Mucosa of stomach (tissue), 1 donor: ENCODE measurements at regions not wholly inside any gene's neighbourhood (a gene's known extent, or its start where the extent isn't known, plus 50 kb on each side); places are given as distances from the start of the nearest gene placed in this dataset.
"Not testable (repeated sequence)": the region's sequence is repeated elsewhere in the genome, so short reads cannot be mapped to it uniquely, and the experiment has no call there.

Experiments used
- H3K27me3 ChIP-seq: one replicate; pipeline ENCODE4 v1.7.0; 2013; ENCODE audit warnings: mild to moderate bottlenecking, low read length; ENCODE audit not compliant: control insufficient read depth, insufficient read depth
- H3K36me3 ChIP-seq: one replicate; pipeline ENCODE4 v1.7.0; 2013; ENCODE audit warnings: low read length; ENCODE audit not compliant: control insufficient read depth, insufficient read depth
- H3K4me1 ChIP-seq: one replicate; pipeline ENCODE4 v1.7.0; 2013; ENCODE audit warnings: mild to moderate bottlenecking, low read length; ENCODE audit not compliant: control insufficient read depth, insufficient read depth
- H3K4me3 ChIP-seq: one replicate; pipeline ENCODE4 v1.7.0; 2013; ENCODE audit warnings: low read length
- H3K9ac ChIP-seq: one replicate; pipeline ENCODE4 v1.7.0; 2013; ENCODE audit warnings: mild to moderate bottlenecking, low read length, moderate library complexity
- H3K9me3 ChIP-seq: one replicate; pipeline ENCODE4 v1.7.0; 2013; ENCODE audit warnings: mild to moderate bottlenecking, low read length, moderate library complexity; ENCODE audit not compliant: control insufficient read depth
- donor health status: Pancreatic carcinoma.

- H3K9me3 ChIP-seq, H3K36me3 ChIP-seq, H3K9ac ChIP-seq, H3K4me1 ChIP-seq, H3K27me3 ChIP-seq, H3K4me3 ChIP-seq: not testable (repeated sequence)
Observed at GRCh38 chr2:120649381-120649780, 86.3 kb upstream of the GLI2 start.

DNA sequence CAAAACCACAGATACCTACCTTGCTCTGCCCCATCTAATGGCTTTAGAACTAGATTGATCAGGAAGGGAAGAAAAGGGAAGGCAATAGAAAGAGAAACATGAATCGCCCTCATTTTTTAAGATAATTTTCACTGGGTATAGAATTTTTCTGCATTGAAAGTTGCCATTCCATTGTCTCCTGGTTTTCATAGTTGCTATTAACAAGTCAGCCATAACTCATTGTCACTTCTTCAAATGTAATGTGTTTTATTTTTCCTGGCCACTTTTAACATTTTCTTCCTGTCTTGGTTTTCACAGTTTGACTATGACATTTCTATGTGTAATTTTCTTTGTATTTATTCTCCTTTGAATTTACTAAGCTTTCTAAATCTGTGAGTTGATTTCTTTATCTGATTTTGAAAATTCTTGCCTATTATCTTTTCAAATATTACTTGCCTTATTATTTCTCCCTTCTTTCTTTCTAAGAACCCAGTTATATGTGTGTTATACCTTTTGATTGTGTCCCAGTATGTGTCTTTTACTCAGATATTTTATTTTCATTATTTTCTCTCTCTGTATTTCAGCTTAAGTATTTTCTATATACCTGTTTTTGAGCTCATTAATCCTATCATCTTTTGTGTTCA, 85.5 kb upstream of the GLI2 start:
- no peak overlapping the region for H3K9ac ChIP-seq
- H3K36me3 ChIP-seq: no peaks in the 10 kb centered on the region
- H3K4me1 ChIP-seq: no peaks in the 10 kb centered on the region
- H3K9me3 ChIP-seq: peaks cover 3% of the 10 kb centered on the region
- peaks cover 7% of the 10 kb centered on the region for H3K27me3 ChIP-seq
- no peak overlapping the region for H3K4me3 ChIP-seq

DNA sequence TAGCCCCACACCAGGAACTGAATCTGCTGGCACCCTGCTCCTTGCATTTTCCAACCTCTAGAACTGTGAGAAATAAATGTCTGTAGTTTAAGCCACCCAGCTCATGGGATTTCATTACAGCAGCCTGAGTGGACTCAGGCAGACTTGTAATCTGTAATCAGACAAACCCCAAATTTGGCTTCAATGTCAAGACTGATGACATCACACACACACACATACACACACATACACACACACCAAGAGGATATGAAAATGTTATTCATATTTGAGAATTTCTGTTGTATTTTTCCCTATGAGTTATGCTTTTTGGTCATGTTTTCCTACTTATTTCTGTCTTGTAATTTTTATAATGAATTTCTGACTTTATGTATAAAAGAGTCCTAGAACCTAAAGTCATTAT, 83.8 kb upstream of the GLI2 start:
- peaks cover 8% of the 10 kb centered on the region for H3K27me3 ChIP-seq
- H3K36me3 ChIP-seq: no peaks in the 10 kb centered on the region

DNA sequence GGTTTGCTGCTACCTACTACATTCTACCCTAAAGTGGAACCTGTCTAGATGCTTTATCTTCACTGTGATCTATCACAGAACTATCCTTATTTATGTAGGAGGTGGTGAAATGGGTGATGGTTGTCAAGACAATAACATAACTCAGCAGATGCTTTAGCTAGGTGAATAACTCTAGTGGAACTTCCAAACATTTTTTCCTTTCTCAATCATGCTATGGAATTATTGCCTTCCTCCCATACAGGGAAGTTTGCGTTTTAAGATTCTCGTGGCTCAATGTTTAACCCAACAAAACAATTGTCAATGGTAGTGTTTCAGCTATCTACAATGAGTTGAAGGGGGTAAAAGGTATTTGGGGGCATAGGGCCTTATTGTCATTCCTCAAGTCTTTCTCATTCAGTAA, 82.6 kb upstream of the GLI2 start:
- Histone ChIP-seq H3K36me3 (no peaks in the 10 kb centered on the region), H3K4me1 (no peaks in the 10 kb centered on the region), H3K9ac (no peak overlapping the region), H3K27me3 (peaks cover 8% of the 10 kb centered on the region), H3K4me3 (no peak overlapping the region), H3K9me3 (peaks cover 3% of the 10 kb centered on the region)

More for the DNA sequence above, 83.8 kb upstream of the GLI2 start:
- no peaks in the 10 kb centered on the region for H3K4me1 ChIP-seq
- H3K9ac ChIP-seq: no peak overlapping the region
- H3K9me3 ChIP-seq: peaks cover 3% of the 10 kb centered on the region
- H3K4me3 ChIP-seq: no peak overlapping the region

DNA sequence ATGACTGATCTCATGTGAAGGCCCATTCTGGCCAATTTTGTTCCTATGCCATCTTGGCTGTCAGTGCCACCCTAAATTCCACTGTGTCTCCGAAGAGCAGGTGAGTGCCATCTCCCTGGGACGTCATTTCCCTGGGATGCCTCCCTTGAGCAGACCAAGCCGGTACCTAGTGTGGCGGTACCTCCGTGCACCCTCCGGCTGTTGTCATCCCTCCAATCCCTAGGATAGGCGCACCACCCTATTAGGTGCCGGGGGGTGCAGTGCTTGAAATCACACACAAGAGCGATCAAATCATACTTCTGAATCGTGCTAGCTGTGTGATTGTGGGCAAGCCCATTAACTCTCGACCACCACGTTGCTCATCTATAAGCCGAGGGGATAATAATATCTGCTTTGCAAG, 81.8 kb upstream of the GLI2 start:
- H3K36me3 ChIP-seq: no peaks in the 10 kb centered on the region
- no peaks in the 10 kb centered on the region for H3K4me1 ChIP-seq
- peaks cover 8% of the 10 kb centered on the region for H3K27me3 ChIP-seq
- peaks cover 3% of the 10 kb centered on the region for H3K9me3 ChIP-seq
- no peak overlapping the region for H3K9ac ChIP-seq
- no peak overlapping the region for H3K4me3 ChIP-seq

DNA sequence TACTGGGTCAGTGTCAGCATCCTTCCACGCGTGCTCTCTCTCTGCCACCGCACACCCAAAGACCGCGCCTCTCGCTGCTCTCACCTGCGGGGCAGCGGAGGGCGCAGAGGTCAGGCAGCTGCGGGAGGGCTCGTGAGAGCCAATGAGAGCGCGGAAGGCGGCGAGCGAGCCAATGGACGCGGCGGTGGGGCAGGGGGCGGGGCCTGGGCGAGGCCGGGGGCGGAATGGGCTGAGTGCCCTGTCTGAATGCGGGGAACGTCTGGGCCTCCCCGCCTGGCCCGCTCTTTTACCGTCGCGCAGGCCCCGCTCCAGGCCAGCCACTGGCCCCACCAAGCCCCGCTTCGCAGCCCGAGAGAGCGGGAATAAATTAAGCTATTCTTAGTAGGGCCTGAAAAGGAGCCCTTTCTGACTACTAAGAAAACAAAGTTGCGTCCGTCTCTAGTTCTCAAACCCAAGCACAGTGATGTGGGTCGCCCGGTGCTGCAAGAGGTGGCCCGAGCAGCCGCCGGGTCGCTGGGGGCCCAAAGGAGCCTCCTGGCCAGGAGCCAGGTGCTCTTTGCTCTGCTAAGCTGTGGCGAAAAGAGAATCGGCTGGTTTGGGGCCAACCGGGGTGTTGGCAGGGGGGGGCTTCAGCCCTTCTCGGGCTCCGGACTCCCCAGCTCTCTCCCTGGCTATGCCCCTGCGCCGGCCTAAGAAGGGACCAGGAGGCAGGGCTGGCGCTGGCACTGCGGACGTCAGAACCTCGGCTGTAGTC, 81.1 kb upstream of the GLI2 start:
- Histone ChIP-seq H3K27me3 (peaks cover 8% of the 10 kb centered on the region), H3K4me1 (no peaks in the 10 kb centered on the region), H3K36me3 (no peaks in the 10 kb centered on the region), H3K9me3 (peaks cover 3% of the 10 kb centered on the region), H3K4me3 (no peak overlapping the region), H3K9ac (no peak overlapping the region)

- no peaks in the 10 kb centered on the region for H3K9me3 ChIP-seq
- no peak overlapping the region for H3K9ac ChIP-seq
- H3K4me3 ChIP-seq: no peak overlapping the region
- peaks cover 13% of the 10 kb centered on the region for H3K27me3 ChIP-seq
- H3K36me3 ChIP-seq: no peaks in the 10 kb centered on the region
- H3K4me1 ChIP-seq: peaks cover 10% of the 10 kb centered on the region
Observed at GRCh38 chr2:120656273-120656950, 79.3 kb upstream of the GLI2 start.

DNA sequence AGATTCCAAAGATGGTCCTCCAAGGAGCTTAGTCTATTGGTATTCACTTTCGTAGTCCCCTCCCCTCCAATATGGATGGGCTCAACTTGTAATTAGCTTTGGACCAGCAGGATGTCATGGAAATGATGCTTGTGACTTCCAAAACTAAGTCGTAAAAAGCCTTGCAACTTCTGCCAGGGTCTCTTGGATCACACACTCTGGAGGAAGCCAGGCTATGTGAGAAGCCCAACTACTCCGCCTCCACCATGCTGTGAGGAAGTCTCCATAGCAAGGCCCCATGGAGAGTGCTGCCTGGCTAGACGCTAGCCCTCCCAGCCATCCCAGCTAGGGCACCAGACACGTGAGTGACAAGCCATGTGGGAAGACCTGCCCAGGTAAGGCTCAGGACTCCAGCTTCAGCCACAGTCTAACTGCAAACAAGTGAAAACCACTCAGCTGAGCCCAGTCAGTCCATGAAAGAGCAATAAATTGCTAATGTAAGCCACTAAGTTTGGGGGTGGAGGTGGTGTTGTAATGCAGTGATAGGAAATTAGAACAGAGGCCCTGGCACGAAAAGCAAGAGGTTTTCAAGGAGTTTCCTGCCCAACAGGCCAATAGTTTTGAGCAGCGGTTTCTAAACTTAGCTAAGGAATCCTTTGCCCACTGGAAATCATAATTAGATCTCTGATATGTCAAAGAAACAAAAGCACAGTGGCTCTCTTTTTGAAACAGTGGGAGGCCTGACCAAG, 77.5 kb upstream of the GLI2 start:
- no peak overlapping the region for H3K9ac ChIP-seq
- H3K36me3 ChIP-seq: no peaks in the 10 kb centered on the region
- H3K4me1 ChIP-seq: peaks cover 12% of the 10 kb centered on the region
- peaks cover 13% of the 10 kb centered on the region for H3K27me3 ChIP-seq
- H3K4me3 ChIP-seq: no peak overlapping the region
- no peaks in the 10 kb centered on the region for H3K9me3 ChIP-seq

GRCh38 chr2:120658770-120659158, 76.9 kb upstream of the GLI2 start:
- no peaks in the 10 kb centered on the region for H3K9me3 ChIP-seq
- H3K4me1 ChIP-seq: peaks cover 12% of the 10 kb centered on the region

DNA sequence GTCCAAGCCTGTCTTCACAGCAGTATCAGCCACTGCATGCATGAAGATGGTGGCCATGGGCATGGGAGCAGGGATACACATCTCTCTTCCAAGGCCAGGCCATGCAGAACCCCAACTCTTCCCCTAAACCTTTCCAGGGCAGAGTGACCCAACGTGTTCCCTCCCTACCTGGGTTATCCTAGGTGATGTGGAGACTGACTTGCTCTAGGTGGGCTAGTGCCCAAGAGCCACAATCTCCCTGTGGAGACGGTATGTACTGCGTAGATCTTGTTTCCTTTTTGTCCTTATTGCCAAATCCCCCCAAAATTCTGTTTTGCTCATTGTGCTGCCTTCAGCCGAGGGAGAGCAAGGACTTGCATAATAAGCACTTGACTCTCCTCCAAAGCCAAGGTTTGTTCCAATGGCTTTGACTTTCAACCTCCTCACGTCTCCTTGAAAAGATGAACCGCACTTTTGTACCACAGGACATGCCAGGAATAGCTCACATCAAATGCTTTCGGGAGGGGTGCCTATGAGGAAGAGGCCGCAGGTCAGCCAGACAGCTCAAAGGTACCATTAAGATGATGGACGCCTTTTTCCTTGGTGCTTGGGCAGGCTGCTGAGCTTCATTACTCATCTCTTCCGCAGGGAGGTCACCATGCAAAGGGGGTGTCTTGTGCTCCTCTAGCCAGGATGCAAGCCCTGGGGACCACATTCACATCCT, 76.2 kb upstream of the GLI2 start:
- Histone ChIP-seq H3K27me3 (peaks cover 13% of the 10 kb centered on the region), H3K36me3 (no peaks in the 10 kb centered on the region), H3K4me3 (no peak overlapping the region), H3K4me1 (peaks cover 12% of the 10 kb centered on the region), H3K9ac (no peak overlapping the region), H3K9me3 (no peaks in the 10 kb centered on the region)

More at GRCh38 chr2:120658770-120659158, 76.9 kb upstream of the GLI2 start:
- Histone ChIP-seq H3K4me3 (no peak overlapping the region), H3K9ac (no peak overlapping the region), H3K36me3 (no peaks in the 10 kb centered on the region), H3K27me3 (peaks cover 13% of the 10 kb centered on the region)

DNA sequence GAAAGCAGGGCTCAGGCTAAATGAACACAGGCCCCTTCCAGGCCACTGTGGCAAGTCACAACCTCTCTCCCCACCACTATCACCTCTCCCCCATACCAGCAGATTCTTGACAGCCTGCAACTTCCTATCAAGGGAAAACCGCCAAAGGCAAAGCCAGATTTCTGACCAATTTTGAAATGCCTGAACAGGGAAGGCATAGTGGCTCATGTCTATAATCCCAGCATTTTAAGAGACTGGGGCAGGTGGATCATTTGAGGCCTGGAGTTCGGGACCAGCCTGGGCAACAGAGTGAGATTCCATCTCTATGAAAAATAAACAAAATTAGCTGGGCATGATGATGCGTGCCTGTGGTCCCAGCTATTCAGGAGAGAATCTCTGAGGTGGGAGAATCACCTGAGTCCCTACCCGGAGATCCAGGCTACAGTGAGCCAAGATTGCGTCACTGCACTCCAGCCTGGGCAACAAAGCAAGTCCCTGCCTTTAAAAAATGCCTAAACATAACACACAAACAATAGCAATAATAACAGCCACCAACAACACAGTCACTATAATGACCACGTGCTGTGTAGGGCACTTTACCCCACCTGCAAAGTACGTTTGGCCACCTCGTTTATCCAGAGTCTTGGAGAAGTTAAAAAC, 75.5 kb upstream of the GLI2 start:
- peaks cover 12% of the 10 kb centered on the region for H3K4me1 ChIP-seq
- no peaks in the 10 kb centered on the region for H3K9me3 ChIP-seq
- H3K36me3 ChIP-seq: no peaks in the 10 kb centered on the region
- H3K9ac ChIP-seq: no peak overlapping the region
- peaks cover 5% of the 10 kb centered on the region for H3K27me3 ChIP-seq
- no peak overlapping the region for H3K4me3 ChIP-seq
